Mesothelial cell of epicardium (in vitro differentiated cells): ENCODE measurements at regions not wholly inside any gene's neighbourhood (a gene's known extent, or its start where the extent isn't known, plus 50 kb on each side); places are given as distances from the start of the nearest gene placed in this dataset.

Source experiments
- DNase-seq, 2 experiments: peaks; one replicate each; pipeline ENCODE4 v3.0.0; 2021; ENCODE audit warnings: low spot score in 2 of 2; ENCODE audit not compliant: unreplicated experiment in 2 of 2
- H3K27ac Mint-ChIP-seq: 2 replicates; pipeline ENCODE4 v1.8.0; 2021; ENCODE audit warnings: mixed read lengths
- H3K27me3 Mint-ChIP-seq: 2 replicates; pipeline ENCODE4 v1.8.0; 2021; ENCODE audit warnings: low read depth, mixed read lengths
- H3K36me3 Mint-ChIP-seq: 2 replicates; pipeline ENCODE4 v1.8.0; 2021; ENCODE audit warnings: mixed read lengths
- H3K4me1 Mint-ChIP-seq: 2 replicates; pipeline ENCODE4 v1.8.0; 2021; ENCODE audit warnings: mixed read lengths
- H3K4me3 Mint-ChIP-seq: 2 replicates; pipeline ENCODE4 v1.8.0; 2021; ENCODE audit warnings: mild to moderate bottlenecking, moderate library complexity, mixed read lengths
- H3K9me3 Mint-ChIP-seq: 2 replicates; pipeline ENCODE4 v1.8.0; 2021; ENCODE audit warnings: mixed read lengths
- TF ChIP-seq, protein P1 (sequence below): fragments of 200-600 bp; sonication (generic); IDR thresholded peaks from one replicate; pipeline ENCODE4 v1.5.0; 2021; ENCODE audit warnings: antibody characterized with exemption; ENCODE audit not compliant: unreplicated experiment

GRCh38 chr9:105047742-105048041 lies 119.7 kb upstream of the ABCA1 start:
- Mint-ChIP-seq H3K36me3 (no peaks in the 10 kb centered on the region), H3K4me3 (no peak overlapping the region), H3K9me3 (no peaks in the 10 kb centered on the region), H3K27me3 (peaks cover 9% of the 10 kb centered on the region), H3K27ac (no peak overlapping the region), H3K4me1 (peaks cover 11% of the 10 kb centered on the region)
- DNase-seq = no peak
- TF ChIP-seq, protein P1, sequence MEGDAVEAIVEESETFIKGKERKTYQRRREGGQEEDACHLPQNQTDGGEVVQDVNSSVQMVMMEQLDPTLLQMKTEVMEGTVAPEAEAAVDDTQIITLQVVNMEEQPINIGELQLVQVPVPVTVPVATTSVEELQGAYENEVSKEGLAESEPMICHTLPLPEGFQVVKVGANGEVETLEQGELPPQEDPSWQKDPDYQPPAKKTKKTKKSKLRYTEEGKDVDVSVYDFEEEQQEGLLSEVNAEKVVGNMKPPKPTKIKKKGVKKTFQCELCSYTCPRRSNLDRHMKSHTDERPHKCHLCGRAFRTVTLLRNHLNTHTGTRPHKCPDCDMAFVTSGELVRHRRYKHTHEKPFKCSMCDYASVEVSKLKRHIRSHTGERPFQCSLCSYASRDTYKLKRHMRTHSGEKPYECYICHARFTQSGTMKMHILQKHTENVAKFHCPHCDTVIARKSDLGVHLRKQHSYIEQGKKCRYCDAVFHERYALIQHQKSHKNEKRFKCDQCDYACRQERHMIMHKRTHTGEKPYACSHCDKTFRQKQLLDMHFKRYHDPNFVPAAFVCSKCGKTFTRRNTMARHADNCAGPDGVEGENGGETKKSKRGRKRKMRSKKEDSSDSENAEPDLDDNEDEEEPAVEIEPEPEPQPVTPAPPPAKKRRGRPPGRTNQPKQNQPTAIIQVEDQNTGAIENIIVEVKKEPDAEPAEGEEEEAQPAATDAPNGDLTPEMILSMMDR = no peak

- H3K4me3 Mint-ChIP-seq = no peak overlapping the region
- H3K27ac Mint-ChIP-seq = no peak overlapping the region
- no peaks in the 10 kb centered on the region for H3K9me3 Mint-ChIP-seq
- TF ChIP-seq, protein P1 = no peak
- no peak for DNase-seq
- peaks cover 6% of the 10 kb centered on the region for H3K27me3 Mint-ChIP-seq
- peaks cover 11% of the 10 kb centered on the region for H3K4me1 Mint-ChIP-seq
- H3K36me3 Mint-ChIP-seq = no peaks in the 10 kb centered on the region
Measured at GRCh38 chr9:105048331-105048730, 120.4 kb upstream of the ABCA1 start.

DNA sequence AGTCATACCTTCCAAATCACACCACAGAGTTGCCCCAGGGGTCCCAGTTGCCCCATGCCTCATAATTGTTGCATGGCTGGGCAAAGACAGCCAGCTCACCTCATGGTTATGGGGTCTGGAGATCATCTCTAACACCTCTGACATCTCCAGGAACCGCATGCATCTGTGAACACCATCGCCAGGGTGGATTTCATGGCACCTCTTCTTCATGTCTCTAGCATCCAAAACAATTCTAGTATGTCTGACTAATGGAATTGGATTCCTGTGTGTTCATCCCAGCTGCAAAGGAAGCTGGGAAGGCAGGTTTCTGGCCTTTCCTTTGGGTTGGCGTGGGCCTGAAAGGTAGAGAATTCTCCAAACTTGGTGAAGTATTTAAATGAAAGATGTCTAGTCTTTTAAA lies 122.3 kb upstream of the ABCA1 start:
- TF ChIP-seq, protein P1 = no peak
- peaks cover 3% of the 10 kb centered on the region for H3K27me3 Mint-ChIP-seq
- no peak for DNase-seq
- peaks cover 13% of the 10 kb centered on the region for H3K4me1 Mint-ChIP-seq
- no peak overlapping the region for H3K27ac Mint-ChIP-seq
- H3K9me3 Mint-ChIP-seq = peaks cover 4% of the 10 kb centered on the region
- H3K36me3 Mint-ChIP-seq = no peaks in the 10 kb centered on the region
- H3K4me3 Mint-ChIP-seq = no peak overlapping the region

DNA sequence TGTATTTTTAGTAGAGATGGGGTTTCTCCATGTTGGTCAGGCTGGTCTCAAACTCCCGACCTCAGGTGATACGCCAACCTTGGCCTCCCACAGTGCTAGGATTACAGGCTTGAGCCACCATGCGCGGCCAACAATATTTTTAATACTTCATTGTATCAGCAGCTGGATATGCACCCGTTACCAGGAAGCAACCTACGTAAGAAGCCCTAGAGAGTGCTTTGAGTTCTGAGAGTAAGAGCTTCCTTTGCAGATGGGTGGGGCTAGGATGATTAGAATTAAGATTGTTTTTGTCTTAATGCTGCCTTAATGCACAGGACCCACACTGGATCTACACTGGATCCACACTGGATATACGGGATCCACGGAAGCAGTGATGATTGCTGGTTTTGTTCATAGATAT lies 123.9 kb upstream of the ABCA1 start:
- Mint-ChIP-seq H3K36me3 (no peaks in the 10 kb centered on the region), H3K4me1 (peaks cover 17% of the 10 kb centered on the region), H3K27ac (no peak overlapping the region), H3K9me3 (peaks cover 4% of the 10 kb centered on the region), H3K4me3 (no peak overlapping the region), H3K27me3 (peaks cover 3% of the 10 kb centered on the region)
- no peak for DNase-seq
- TF ChIP-seq, protein P1 = no peak

DNA sequence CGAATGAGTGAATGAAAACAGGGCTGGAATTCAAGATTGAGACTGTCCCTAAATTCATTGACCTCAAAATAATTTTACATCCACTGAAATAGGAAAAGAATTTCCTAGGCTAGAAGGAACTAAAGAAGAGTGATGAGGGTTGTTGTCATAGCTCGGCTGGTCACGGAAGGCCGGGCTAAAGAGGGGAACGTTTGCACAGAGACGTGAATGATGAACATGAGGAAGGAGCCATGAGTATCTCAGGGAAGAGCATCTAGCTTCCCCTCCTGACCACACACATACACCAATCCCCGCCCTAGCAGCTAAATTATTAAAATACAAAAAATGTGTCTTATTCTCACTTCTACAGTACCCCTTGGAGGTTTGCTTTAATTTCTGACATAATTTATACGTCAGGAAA lies 124.4 kb upstream of the ABCA1 start:
- H3K4me3 Mint-ChIP-seq = no peak overlapping the region
- H3K27ac Mint-ChIP-seq = no peak overlapping the region
- peaks cover 4% of the 10 kb centered on the region for H3K9me3 Mint-ChIP-seq
- peaks cover 3% of the 10 kb centered on the region for H3K27me3 Mint-ChIP-seq
- peaks cover 14% of the 10 kb centered on the region for H3K4me1 Mint-ChIP-seq
- TF ChIP-seq, protein P1 = no peak
- no peak for DNase-seq
- H3K36me3 Mint-ChIP-seq = no peaks in the 10 kb centered on the region

DNA sequence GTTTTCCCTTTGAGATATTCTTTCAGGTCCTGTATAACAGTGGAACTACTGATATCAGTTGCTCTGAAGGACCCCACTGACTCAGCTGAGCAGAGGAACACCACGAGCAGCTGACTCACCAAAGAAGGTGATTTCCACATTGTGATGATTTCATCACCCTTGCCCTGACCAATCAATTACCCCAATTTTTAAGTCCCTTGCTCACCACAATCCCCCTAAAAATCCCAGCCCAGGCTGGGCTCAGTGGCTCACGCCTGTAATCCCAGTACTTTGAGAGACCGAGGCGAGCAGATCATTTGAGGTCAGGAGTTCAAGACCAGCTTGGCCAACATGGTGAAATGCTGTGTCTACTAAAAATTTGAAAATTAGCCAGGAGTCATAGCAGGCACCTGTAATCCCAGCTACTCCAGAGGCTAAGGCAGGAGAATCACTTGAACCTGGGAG lies 125.3 kb upstream of the ABCA1 start:
- Mint-ChIP-seq H3K27me3 (peaks cover 3% of the 10 kb centered on the region), H3K9me3 (peaks cover 4% of the 10 kb centered on the region), H3K4me3 (no peak overlapping the region), H3K27ac (no peak overlapping the region), H3K4me1 (peaks cover 6% of the 10 kb centered on the region), H3K36me3 (no peaks in the 10 kb centered on the region)
- DNase-seq = no peak
- TF ChIP-seq, protein P1 = no peak
